MCF 10A (cell line): ENCODE measurements at regions not wholly inside any gene's neighbourhood (a gene's known extent, or its start where the extent isn't known, plus 50 kb on each side); places are given as distances from the start of the nearest gene placed in this dataset.
A peak's percentile ranks its signal among the peaks of the same experiment; 100 is the strongest.

Experiments used
- BruUV-seq: library from RNA; stranded (reverse); fragments of 400-500 nt; replicated peaks from 2 replicates; lab custom pipeline; 2021; lab: Mats Ljungman, UMichigan
- CTCF ChIA-PET: fragments of 300-600 bp; sonication (Branson Sonifier 250); formaldehyde crosslinking; extraction: SDS; loops from one replicate; lab custom pipeline; 2021; ENCODE audit warnings: antibody characterized with exemption, inconsistent platforms; lab: Yijun Ruan, JAX
- POLR2A ChIA-PET: fragments of 300-600, 350-650 bp; sonication (Branson Sonifier 250); formaldehyde crosslinking; extraction: SDS; loops from one replicate; lab custom pipeline; 2020; ENCODE audit warnings: antibody characterized with exemption, inconsistent platforms; lab: Yijun Ruan, JAX
- DNase-seq: peaks from one replicate; pipeline ENCODE4 v3.0.0-alpha.2; 2018; ENCODE audit not compliant: unreplicated experiment
- H3K27ac Mint-ChIP-seq: one replicate; pipeline ENCODE4 v1.8.0; 2022; ENCODE audit warnings: mild to moderate bottlenecking, low read depth, mixed read lengths; ENCODE audit not compliant: unreplicated experiment
- H3K27me3 Mint-ChIP-seq: one replicate; pipeline ENCODE4 v1.8.0; 2022; ENCODE audit warnings: mixed read lengths; ENCODE audit not compliant: insufficient read depth, unreplicated experiment
- H3K36me3 Mint-ChIP-seq: one replicate; pipeline ENCODE4 v1.8.0; 2022; ENCODE audit warnings: mild to moderate bottlenecking, moderate library complexity, mixed read lengths; ENCODE audit not compliant: insufficient read depth, unreplicated experiment
- H3K4me1 Mint-ChIP-seq: one replicate; pipeline ENCODE4 v1.8.0; 2022; ENCODE audit warnings: mixed read lengths; ENCODE audit not compliant: insufficient read depth, unreplicated experiment
- H3K4me3 Mint-ChIP-seq: one replicate; pipeline ENCODE4 v1.8.0; 2022; ENCODE audit warnings: mild to moderate bottlenecking, moderate library complexity, mixed read lengths; ENCODE audit not compliant: unreplicated experiment
- H3K9me3 Mint-ChIP-seq: one replicate; pipeline ENCODE4 v1.8.0; 2022; ENCODE audit warnings: mixed read lengths; ENCODE audit not compliant: unreplicated experiment
- intact Hi-C: fragments of 100-400 bp; cut with micrococcal nuclease; formaldehyde crosslinking; loops from 2 replicates; pipeline ENCODE4 v1.14.1; 2022
- TF ChIP-seq, protein P1 (sequence below): fragments of 200-600 bp; IDR thresholded peaks from one replicate; pipeline ENCODE4 v1.8.0; 2022; ENCODE audit warnings: antibody characterized with exemption, mild to moderate bottlenecking; ENCODE audit not compliant: unreplicated experiment

DNA sequence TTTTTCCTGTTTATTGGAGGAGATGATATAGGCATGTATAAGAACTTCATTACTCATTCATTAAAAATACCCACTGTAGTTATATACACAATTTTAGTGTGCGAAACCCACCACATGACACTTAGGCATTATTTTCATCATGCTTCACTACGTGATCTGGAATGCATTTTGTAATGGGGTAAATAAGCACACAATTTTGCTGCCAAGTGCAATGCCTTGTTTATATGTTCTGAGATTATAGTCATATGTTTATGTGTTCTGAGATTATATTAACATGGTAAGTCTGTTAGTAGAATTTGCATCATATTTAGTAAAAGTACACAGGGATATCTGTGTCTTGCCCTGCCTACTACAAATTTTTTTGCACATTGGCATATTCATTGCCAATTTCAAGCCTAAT is 1123.0 kb downstream of the LRFN5 start:
- POLR2A ChIA-PET, result no interaction called here

DNA sequence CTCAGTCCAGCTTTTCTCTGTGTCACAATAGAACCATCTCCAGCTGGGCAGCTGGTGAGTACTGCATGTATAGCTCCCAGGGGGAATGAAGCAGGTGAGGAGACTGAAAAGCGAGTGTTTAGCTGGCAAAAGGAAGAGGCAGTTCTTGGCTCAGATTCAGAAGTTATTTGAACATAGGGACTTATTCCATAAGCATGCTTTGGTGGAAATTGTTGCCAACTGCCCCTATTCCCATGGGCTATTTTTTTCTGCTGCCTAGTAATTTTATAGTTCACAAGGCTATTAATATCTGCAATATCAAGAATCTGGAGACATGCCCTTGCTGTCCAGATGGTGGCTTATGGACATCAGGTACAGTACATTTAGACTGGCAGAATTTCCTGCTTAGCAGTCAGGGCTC is 1112.7 kb downstream of the LRFN5 start:
- TF ChIP-seq, protein P1, sequence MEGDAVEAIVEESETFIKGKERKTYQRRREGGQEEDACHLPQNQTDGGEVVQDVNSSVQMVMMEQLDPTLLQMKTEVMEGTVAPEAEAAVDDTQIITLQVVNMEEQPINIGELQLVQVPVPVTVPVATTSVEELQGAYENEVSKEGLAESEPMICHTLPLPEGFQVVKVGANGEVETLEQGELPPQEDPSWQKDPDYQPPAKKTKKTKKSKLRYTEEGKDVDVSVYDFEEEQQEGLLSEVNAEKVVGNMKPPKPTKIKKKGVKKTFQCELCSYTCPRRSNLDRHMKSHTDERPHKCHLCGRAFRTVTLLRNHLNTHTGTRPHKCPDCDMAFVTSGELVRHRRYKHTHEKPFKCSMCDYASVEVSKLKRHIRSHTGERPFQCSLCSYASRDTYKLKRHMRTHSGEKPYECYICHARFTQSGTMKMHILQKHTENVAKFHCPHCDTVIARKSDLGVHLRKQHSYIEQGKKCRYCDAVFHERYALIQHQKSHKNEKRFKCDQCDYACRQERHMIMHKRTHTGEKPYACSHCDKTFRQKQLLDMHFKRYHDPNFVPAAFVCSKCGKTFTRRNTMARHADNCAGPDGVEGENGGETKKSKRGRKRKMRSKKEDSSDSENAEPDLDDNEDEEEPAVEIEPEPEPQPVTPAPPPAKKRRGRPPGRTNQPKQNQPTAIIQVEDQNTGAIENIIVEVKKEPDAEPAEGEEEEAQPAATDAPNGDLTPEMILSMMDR, result no peak
- Mint-ChIP-seq H3K27ac (no peak overlapping the region), H3K27me3 (no peaks in the 10 kb centered on the region), H3K4me3 (no peak overlapping the region), H3K4me1 (no peaks in the 10 kb centered on the region), H3K36me3 (no peaks in the 10 kb centered on the region), H3K9me3 (peaks cover 21% of the 10 kb centered on the region)
- BruUV-seq, result no TSS peak
- intact Hi-C loops, result no loop called here
- ChIA-PET POLR2A (interaction anchor here (0.7 kb wide), 1 partner anchor 25 kb away, joined by 3 read pairs; no protein-coding TSS in a partner anchor), CTCF (no interaction called here)
- no peak for DNase-seq

More for the DNA sequence above, 1123.0 kb downstream of the LRFN5 start:
- DNase-seq, result no peak
- no peak overlapping the region for H3K4me3 Mint-ChIP-seq
- BruUV-seq, result no TSS peak
- peaks cover 2% of the 10 kb centered on the region for H3K4me1 Mint-ChIP-seq
- intact Hi-C loops, result no loop called here
- no peak overlapping the region for H3K27ac Mint-ChIP-seq
- TF ChIP-seq, protein P1, result no peak
- CTCF ChIA-PET, result no interaction called here
- H3K27me3 Mint-ChIP-seq, result no peaks in the 10 kb centered on the region
- peaks cover 7% of the 10 kb centered on the region for H3K9me3 Mint-ChIP-seq
- H3K36me3 Mint-ChIP-seq, result no peaks in the 10 kb centered on the region

- Mint-ChIP-seq H3K36me3 (no peaks in the 10 kb centered on the region), H3K4me1 (no peaks in the 10 kb centered on the region), H3K27ac (peak overlapping the region; percentile 82), H3K4me3 (no peak overlapping the region), H3K9me3 (peaks cover 21% of the 10 kb centered on the region), H3K27me3 (no peaks in the 10 kb centered on the region)
- TF ChIP-seq, protein P1, result no peak
- BruUV-seq, result no TSS peak
- peak; percentile 26 for DNase-seq
- CTCF ChIA-PET, result no interaction called here
- POLR2A ChIA-PET, result no interaction called here
- intact Hi-C loops, result no loop called here
Measured at GRCh38 chr14:42715316-42715715, 1108.6 kb downstream of the LRFN5 start.

GRCh38 chr14:42710071-42710470 is 1103.4 kb downstream of the LRFN5 start:
- no peak for DNase-seq
- Mint-ChIP-seq H3K36me3 (no peaks in the 10 kb centered on the region), H3K9me3 (peaks cover 6% of the 10 kb centered on the region), H3K4me3 (no peak overlapping the region), H3K27ac (no peak overlapping the region), H3K4me1 (no peaks in the 10 kb centered on the region), H3K27me3 (no peaks in the 10 kb centered on the region)
- ChIA-PET CTCF (no interaction called here), POLR2A (no interaction called here)
- intact Hi-C loops, result no loop called here
- BruUV-seq, result no TSS peak
- TF ChIP-seq, protein P1, result no peak
